ENCODE measurements at regions not wholly inside any gene's neighbourhood (a gene's known extent, or its start where the extent isn't known, plus 50 kb on each side); places are given as distances from the start of the nearest gene placed in this dataset.

DNA sequence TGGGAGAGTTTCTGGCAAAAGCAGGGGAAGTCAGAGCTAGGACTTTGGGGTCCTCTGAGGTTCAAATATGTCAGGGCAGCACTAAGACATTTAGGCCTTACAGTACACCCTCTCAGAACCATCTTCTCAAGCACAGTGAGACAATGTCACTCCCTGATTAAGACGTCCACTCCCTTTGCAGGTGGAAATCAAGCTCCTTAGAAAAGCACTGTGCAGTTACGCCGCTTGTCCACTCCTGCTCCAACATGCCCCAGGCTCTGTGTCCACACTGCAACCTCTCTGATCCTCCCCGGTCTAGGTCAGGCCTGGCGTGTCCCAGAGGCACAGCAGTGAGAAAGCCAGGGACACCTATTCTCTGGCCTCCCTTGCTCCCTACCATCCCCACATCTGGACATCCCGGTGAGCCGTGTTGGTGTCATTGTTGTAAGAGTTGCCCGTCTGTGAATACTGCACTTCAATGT, 528.6 kb upstream of the ID2 start:
- Histone ChIP-seq H3K9me3 (ENCODE audit: control insufficient read depth, insufficient read depth, low read depth, low read length) (no peaks in the 10 kb centered on the region), H3K36me3 (ENCODE audit: control insufficient read depth in 2 of 2, insufficient read depth in 1 of 2, low read length in 2 of 2) (no peaks in the 10 kb centered on the region), H3K27ac (ENCODE audit: extremely low read depth, low read depth, low read length) (no peak overlapping the region), H3K4me3 (ENCODE audit: low read depth, low read length) (no peak overlapping the region), H3K4me1 (ENCODE audit: control insufficient read depth, insufficient read depth, low read length) (no peaks in the 10 kb centered on the region)
- CTCF ChIA-PET, result interaction anchor here (0.7 kb wide), 2 partner anchors 367 to 720 kb away, joined by 3 to 4 read pairs; no protein-coding TSS in a partner anchor
- TF ChIP-seq, protein P1, sequence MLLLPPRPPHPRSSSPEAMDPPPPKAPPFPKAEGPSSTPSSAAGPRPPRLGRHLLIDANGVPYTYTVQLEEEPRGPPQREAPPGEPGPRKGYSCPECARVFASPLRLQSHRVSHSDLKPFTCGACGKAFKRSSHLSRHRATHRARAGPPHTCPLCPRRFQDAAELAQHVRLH (tag by site-specific recombination; IDR thresholded peaks at IDR 0.05), result no peak
- TF ChIP-seq, protein P2, sequence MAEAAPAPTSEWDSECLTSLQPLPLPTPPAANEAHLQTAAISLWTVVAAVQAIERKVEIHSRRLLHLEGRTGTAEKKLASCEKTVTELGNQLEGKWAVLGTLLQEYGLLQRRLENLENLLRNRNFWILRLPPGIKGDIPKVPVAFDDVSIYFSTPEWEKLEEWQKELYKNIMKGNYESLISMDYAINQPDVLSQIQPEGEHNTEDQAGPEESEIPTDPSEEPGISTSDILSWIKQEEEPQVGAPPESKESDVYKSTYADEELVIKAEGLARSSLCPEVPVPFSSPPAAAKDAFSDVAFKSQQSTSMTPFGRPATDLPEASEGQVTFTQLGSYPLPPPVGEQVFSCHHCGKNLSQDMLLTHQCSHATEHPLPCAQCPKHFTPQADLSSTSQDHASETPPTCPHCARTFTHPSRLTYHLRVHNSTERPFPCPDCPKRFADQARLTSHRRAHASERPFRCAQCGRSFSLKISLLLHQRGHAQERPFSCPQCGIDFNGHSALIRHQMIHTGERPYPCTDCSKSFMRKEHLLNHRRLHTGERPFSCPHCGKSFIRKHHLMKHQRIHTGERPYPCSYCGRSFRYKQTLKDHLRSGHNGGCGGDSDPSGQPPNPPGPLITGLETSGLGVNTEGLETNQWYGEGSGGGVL (tag by site-specific recombination; IDR thresholded peaks at IDR 0.05), result no peak
- TF ChIP-seq ZNF324 (tag by site-specific recombination; IDR thresholded peaks at IDR 0.05) (no peak), KLF8 (tag by site-specific recombination; IDR thresholded peaks at IDR 0.05) (no peak), ZNF138 (tag by site-specific recombination; IDR thresholded peaks at IDR 0.05; ENCODE audit: borderline replicate concordance) (no peak), ZBTB7A (tag by site-specific recombination; IDR thresholded peaks at IDR 0.05; ENCODE audit: low read depth) (no peak), ZNF548 (tag by site-specific recombination; IDR thresholded peaks at IDR 0.05) (no peak), ZNF623 (tag by site-specific recombination; IDR thresholded peaks at IDR 0.05) (no peak), SETDB1 (IDR thresholded peaks at IDR 0.05; ENCODE audit: insufficient read length, low read length) (no peak), ZNF843 (tag by site-specific recombination; IDR thresholded peaks at IDR 0.05) (no peak), KLF10 (tag by site-specific recombination; IDR thresholded peaks at IDR 0.05) (no peak), ZNF121 (tag by site-specific recombination; IDR thresholded peaks at IDR 0.05) (no peak), ZNF837 (tag by site-specific recombination; IDR thresholded peaks at IDR 0.05) (no peak)
- POLR2A ChIA-PET, result no interaction called here

DNA sequence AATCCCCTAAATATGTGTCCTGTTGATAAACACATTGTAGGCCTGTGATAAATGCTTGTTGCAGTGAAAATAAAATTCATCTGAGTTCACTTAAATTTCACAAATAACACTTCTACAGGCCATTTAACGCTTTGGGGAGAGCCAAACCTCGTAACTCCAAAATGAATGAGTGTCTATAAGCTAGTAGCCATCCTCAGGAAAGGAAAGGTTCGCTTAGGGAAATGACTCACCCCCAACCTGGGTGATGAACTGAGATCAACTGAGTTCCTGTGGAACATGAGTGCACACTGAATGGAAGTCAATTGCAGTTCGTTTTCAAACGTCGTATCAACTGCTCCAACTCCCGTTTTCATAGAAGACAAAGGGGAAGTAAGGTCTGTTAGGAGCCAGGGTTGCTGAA, 527.6 kb upstream of the ID2 start:
- Histone ChIP-seq H3K4me1 (ENCODE audit: control insufficient read depth, insufficient read depth, low read length) (no peaks in the 10 kb centered on the region), H3K9me3 (ENCODE audit: control insufficient read depth, insufficient read depth, low read depth, low read length) (no peaks in the 10 kb centered on the region), H3K27ac (ENCODE audit: extremely low read depth, low read depth, low read length) (no peak overlapping the region), H3K36me3 (ENCODE audit: control insufficient read depth in 2 of 2, insufficient read depth in 1 of 2, low read length in 2 of 2) (no peaks in the 10 kb centered on the region), H3K4me3 (ENCODE audit: low read depth, low read length) (no peak overlapping the region)
- ChIA-PET CTCF (no interaction called here), POLR2A (no interaction called here)
- TF ChIP-seq, protein P3, sequence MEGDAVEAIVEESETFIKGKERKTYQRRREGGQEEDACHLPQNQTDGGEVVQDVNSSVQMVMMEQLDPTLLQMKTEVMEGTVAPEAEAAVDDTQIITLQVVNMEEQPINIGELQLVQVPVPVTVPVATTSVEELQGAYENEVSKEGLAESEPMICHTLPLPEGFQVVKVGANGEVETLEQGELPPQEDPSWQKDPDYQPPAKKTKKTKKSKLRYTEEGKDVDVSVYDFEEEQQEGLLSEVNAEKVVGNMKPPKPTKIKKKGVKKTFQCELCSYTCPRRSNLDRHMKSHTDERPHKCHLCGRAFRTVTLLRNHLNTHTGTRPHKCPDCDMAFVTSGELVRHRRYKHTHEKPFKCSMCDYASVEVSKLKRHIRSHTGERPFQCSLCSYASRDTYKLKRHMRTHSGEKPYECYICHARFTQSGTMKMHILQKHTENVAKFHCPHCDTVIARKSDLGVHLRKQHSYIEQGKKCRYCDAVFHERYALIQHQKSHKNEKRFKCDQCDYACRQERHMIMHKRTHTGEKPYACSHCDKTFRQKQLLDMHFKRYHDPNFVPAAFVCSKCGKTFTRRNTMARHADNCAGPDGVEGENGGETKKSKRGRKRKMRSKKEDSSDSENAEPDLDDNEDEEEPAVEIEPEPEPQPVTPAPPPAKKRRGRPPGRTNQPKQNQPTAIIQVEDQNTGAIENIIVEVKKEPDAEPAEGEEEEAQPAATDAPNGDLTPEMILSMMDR (tag by site-specific recombination; IDR thresholded peaks at IDR 0.05), result no peak
- TF ChIP-seq, protein P4, sequence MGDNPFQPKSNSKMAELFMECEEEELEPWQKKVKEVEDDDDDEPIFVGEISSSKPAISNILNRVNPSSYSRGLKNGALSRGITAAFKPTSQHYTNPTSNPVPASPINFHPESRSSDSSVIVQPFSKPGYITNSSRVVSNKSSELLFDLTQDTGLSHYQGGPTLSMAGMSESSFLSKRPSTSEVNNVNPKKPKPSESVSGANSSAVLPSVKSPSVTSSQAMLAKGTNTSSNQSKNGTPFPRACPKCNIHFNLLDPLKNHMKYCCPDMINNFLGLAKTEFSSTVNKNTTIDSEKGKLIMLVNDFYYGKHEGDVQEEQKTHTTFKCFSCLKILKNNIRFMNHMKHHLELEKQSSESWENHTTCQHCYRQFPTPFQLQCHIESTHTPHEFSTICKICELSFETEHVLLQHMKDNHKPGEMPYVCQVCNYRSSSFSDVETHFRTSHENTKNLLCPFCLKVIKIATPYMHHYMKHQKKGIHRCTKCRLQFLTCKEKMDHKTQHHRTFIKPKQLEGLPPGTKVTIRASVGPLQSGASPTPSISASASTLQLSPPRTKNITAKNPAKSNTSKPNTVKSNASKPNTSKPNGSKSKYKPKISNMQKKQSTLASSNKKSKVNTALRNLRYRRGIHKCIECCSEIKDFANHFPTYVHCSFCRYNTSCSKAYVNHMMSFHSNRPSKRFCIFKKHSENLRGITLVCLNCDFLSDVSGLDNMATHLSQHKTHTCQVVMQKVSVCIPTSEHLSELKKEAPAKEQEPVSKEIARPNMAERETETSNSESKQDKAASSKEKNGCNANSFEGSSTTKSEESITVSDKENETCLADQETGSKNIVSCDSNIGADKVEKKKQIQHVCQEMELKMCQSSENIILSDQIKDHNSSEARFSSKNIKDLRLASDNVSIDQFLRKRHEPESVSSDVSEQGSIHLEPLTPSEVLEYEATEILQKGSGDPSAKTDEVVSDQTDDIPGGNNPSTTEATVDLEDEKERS (tag by site-specific recombination; IDR thresholded peaks at IDR 0.05), result no peak
- TF ChIP-seq, protein P5, sequence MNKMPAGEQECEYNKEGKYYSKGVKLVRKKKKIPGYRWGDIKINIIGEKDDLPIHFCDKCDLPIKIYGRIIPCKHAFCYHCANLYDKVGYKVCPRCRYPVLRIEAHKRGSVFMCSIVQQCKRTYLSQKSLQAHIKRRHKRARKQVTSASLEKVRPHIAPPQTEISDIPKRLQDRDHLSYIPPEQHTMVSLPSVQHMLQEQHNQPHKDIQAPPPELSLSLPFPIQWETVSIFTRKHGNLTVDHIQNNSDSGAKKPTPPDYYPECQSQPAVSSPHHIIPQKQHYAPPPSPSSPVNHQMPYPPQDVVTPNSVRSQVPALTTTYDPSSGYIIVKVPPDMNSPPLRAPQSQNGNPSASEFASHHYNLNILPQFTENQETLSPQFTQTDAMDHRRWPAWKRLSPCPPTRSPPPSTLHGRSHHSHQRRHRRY (tag by site-specific recombination; IDR thresholded peaks at IDR 0.05), result no peak
- TF ChIP-seq ZNF302 (tag by site-specific recombination; IDR thresholded peaks at IDR 0.05; ENCODE audit: low read depth), result no peak
- TF ChIP-seq, protein P6, sequence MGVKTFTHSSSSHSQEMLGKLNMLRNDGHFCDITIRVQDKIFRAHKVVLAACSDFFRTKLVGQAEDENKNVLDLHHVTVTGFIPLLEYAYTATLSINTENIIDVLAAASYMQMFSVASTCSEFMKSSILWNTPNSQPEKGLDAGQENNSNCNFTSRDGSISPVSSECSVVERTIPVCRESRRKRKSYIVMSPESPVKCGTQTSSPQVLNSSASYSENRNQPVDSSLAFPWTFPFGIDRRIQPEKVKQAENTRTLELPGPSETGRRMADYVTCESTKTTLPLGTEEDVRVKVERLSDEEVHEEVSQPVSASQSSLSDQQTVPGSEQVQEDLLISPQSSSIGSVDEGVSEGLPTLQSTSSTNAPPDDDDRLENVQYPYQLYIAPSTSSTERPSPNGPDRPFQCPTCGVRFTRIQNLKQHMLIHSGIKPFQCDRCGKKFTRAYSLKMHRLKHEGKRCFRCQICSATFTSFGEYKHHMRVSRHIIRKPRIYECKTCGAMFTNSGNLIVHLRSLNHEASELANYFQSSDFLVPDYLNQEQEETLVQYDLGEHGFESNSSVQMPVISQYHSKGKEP (tag by site-specific recombination; IDR thresholded peaks at IDR 0.05), result no peak
- no peak for TF ChIP-seq ZNF394 (tag by site-specific recombination; IDR thresholded peaks at IDR 0.05; ENCODE audit: borderline replicate concordance)
